IPS DF 6.9 (cell line): ENCODE measurements at regions not wholly inside any gene's neighbourhood (a gene's known extent, or its start where the extent isn't known, plus 50 kb on each side); places are given as distances from the start of the nearest gene placed in this dataset.

Experiments
- DNase-seq: peaks from one replicate; pipeline ENCODE4 v3.0.0-alpha.2; 2013; ENCODE audit warnings: low read depth, low spot score
- H3K27ac ChIP-seq: one replicate; pipeline ENCODE4 v1.5.1; 2013; ENCODE audit warnings: low read length, control low read depth
- H3K27me3 ChIP-seq: 2 replicates; pipeline ENCODE4 v1.6.1; 2013; ENCODE audit warnings: mild to moderate bottlenecking, low read length; ENCODE audit not compliant: control insufficient read depth, insufficient read depth
- H3K36me3 ChIP-seq: 2 replicates; pipeline ENCODE4 v1.6.1; 2013; ENCODE audit warnings: low read length; ENCODE audit not compliant: control insufficient read depth, insufficient read depth
- H3K4me1 ChIP-seq: 2 replicates; pipeline ENCODE4 v1.6.1; 2013; ENCODE audit warnings: low read length; ENCODE audit not compliant: control insufficient read depth, insufficient read depth
- H3K4me3 ChIP-seq: 2 replicates; pipeline ENCODE4 v1.5.1; 2013; ENCODE audit warnings: mild to moderate bottlenecking, low read length
- H3K9me3 ChIP-seq: 2 replicates; pipeline ENCODE4 v1.6.1; 2013; ENCODE audit warnings: low read length, inconsistent platforms; ENCODE audit not compliant: control insufficient read depth, insufficient read depth
- WGBS: extraction: QIAGEN DNeasy Blood & Tissue Kit; methylation state at CpG from one replicate; pipeline ENCODE4 v1.1.7; 2013; ENCODE audit warnings: mixed read lengths, missing lambda C conversion rate; ENCODE audit not compliant: insufficient read length, insufficient coverage; 5-methylcytosine and 5-hydroxymethylcytosine counted together

- no peaks in the 10 kb centered on the region for H3K9me3 ChIP-seq
- H3K27me3 ChIP-seq, result no peaks in the 10 kb centered on the region
- no peak overlapping the region for H3K27ac ChIP-seq
- no peak for DNase-seq
- WGBS, result no CpG with 5 or more reads among the region's 8 CpGs
- no peaks in the 10 kb centered on the region for H3K4me1 ChIP-seq
- H3K4me3 ChIP-seq, result no peak overlapping the region
- H3K36me3 ChIP-seq, result no peaks in the 10 kb centered on the region
These were observed 209.4 kb downstream of the FOXO1 start for GRCh38 chr13:40456979-40457553.

- Histone ChIP-seq H3K27me3 (no peaks in the 10 kb centered on the region), H3K27ac (no peak overlapping the region), H3K4me1 (no peaks in the 10 kb centered on the region), H3K9me3 (no peaks in the 10 kb centered on the region), H3K36me3 (no peaks in the 10 kb centered on the region), H3K4me3 (no peak overlapping the region)
- WGBS, result no CpG with 5 or more reads among the region's 12 CpGs
- DNase-seq, result no peak
These were observed 208.3 kb downstream of the FOXO1 start for GRCh38 chr13:40457929-40458719.

DNA sequence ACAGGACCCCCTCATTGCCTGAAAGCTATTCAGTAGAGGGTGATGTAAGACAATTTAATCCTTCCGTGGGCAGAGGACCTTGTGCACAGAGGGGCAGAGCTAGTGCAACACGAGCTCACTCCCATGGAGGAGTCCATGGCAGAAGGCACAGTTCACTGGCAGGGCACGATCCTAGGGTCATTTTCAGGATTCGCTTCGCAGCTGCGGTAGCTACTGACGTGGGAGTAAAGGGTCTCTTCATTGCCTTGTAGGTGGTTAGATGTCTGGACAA is 207.8 kb downstream of the FOXO1 start:
- no CpG with 5 or more reads among the region's 7 CpGs for WGBS
- H3K9me3 ChIP-seq, result no peaks in the 10 kb centered on the region
- no peaks in the 10 kb centered on the region for H3K4me1 ChIP-seq
- no peaks in the 10 kb centered on the region for H3K36me3 ChIP-seq
- DNase-seq, result no peak
- no peak overlapping the region for H3K4me3 ChIP-seq
- no peaks in the 10 kb centered on the region for H3K27me3 ChIP-seq
- H3K27ac ChIP-seq, result no peak overlapping the region

- Histone ChIP-seq H3K27me3 (no peaks in the 10 kb centered on the region), H3K9me3 (no peaks in the 10 kb centered on the region), H3K4me1 (no peaks in the 10 kb centered on the region), H3K27ac (no peak overlapping the region), H3K4me3 (no peak overlapping the region), H3K36me3 (no peaks in the 10 kb centered on the region)
- WGBS, result no CpG with 5 or more reads among the region's 3 CpGs
- DNase-seq, result no peak
These were observed 206.3 kb downstream of the FOXO1 start for GRCh38 chr13:40460116-40460515.

- no peaks in the 10 kb centered on the region for H3K36me3 ChIP-seq
- DNase-seq, result no peak
- H3K4me3 ChIP-seq, result no peak overlapping the region
- H3K4me1 ChIP-seq, result no peaks in the 10 kb centered on the region
- no CpG with 5 or more reads among the region's 12 CpGs for WGBS
- no peak overlapping the region for H3K27ac ChIP-seq
- no peaks in the 10 kb centered on the region for H3K9me3 ChIP-seq
- H3K27me3 ChIP-seq, result no peaks in the 10 kb centered on the region
These were observed 202.0 kb downstream of the FOXO1 start for GRCh38 chr13:40464337-40465014.

GRCh38 chr13:40465015-40465390 is 201.4 kb downstream of the FOXO1 start:
- WGBS, result no CpG with 5 or more reads among the region's 3 CpGs
- Histone ChIP-seq H3K36me3 (no peaks in the 10 kb centered on the region), H3K4me1 (no peaks in the 10 kb centered on the region), H3K27me3 (no peaks in the 10 kb centered on the region), H3K4me3 (no peak overlapping the region), H3K27ac (no peak overlapping the region), H3K9me3 (no peaks in the 10 kb centered on the region)
- no peak for DNase-seq

DNA sequence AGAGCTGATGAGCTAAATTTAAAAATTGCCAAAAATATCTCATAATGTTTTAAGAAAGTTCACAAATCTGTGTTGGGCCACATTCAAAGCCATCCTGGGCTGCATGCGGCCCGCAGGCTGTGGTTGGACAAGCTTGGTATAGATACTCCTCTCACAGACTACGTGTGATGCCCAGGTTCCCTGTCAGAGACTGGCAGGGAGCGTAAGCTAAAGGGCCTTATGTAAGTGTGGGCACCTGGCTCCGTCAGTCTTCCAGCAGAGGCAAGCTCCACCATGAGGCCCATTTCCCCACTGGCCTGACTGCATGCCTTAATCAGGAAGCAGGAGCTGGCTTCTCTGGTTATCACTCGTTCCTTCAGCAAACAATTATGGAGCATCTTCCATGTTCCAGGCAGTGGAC is 200.2 kb downstream of the FOXO1 start:
- DNase-seq, result no peak
- H3K36me3 ChIP-seq, result no peaks in the 10 kb centered on the region
- no CpG with 5 or more reads among the region's 6 CpGs for WGBS
- no peaks in the 10 kb centered on the region for H3K27me3 ChIP-seq
- H3K4me1 ChIP-seq, result no peaks in the 10 kb centered on the region
- H3K9me3 ChIP-seq, result no peaks in the 10 kb centered on the region
- no peak overlapping the region for H3K4me3 ChIP-seq
- no peak overlapping the region for H3K27ac ChIP-seq

GRCh38 chr13:40468227-40468838 is 198.1 kb downstream of the FOXO1 start:
- Histone ChIP-seq H3K27me3 (no peaks in the 10 kb centered on the region), H3K4me3 (no peak overlapping the region), H3K4me1 (no peaks in the 10 kb centered on the region), H3K36me3 (no peaks in the 10 kb centered on the region), H3K9me3 (no peaks in the 10 kb centered on the region), H3K27ac (no peak overlapping the region)
- 100% methylated on average over 1 of the region's 2 CpGs for WGBS
- DNase-seq, result no peak

GRCh38 chr13:40469581-40470310 is 196.7 kb downstream of the FOXO1 start:
- H3K27ac ChIP-seq, result no peak overlapping the region
- no peaks in the 10 kb centered on the region for H3K9me3 ChIP-seq
- no peaks in the 10 kb centered on the region for H3K36me3 ChIP-seq
- H3K4me3 ChIP-seq, result no peak overlapping the region
- no peak for DNase-seq
- no peaks in the 10 kb centered on the region for H3K4me1 ChIP-seq
- H3K27me3 ChIP-seq, result no peaks in the 10 kb centered on the region
- WGBS, result no CpG with 5 or more reads among the region's 12 CpGs

- Histone ChIP-seq H3K27ac (no peak overlapping the region), H3K27me3 (no peaks in the 10 kb centered on the region), H3K9me3 (no peaks in the 10 kb centered on the region), H3K4me1 (no peaks in the 10 kb centered on the region), H3K36me3 (no peaks in the 10 kb centered on the region), H3K4me3 (no peak overlapping the region)
- no peak for DNase-seq
- no CpG with 5 or more reads among the region's 4 CpGs for WGBS
These were observed 195.8 kb downstream of the FOXO1 start for GRCh38 chr13:40470660-40471059.
